ENCODE measurements at regions not wholly inside any gene's neighbourhood (a gene's known extent, or its start where the extent isn't known, plus 50 kb on each side); places are given as distances from the start of the nearest gene placed in this dataset.
A peak's percentile ranks its signal among the peaks of the same experiment; 100 is the strongest.
"Not testable (repeated sequence)": the region's sequence is repeated elsewhere in the genome, so short reads cannot be mapped to it uniquely, and the experiment has no call there.

- no peak for FAIRE-seq
- TF ChIP-seq POU2F2 (IDR thresholded peaks at IDR 0.05; ENCODE audit: low read depth, low read length) (no peak), TAF1 (IDR thresholded peaks at IDR 0.05; ENCODE audit: low read depth, low read length) (no peak), SPI1 (IDR thresholded peaks at IDR 0.05; ENCODE audit: low read depth, low read length) (no peak), POLR2AphosphoS5 (IDR thresholded peaks at IDR 0.05; ENCODE audit: low read depth, low read length) (no peak), PAX5 (IDR thresholded peaks at IDR 0.05; ENCODE audit: insufficient read depth, low read length, severe bottlenecking) (no peak), POLR2A (IDR thresholded peaks at IDR 0.05; ENCODE audit: low read depth, low read length) (no peak)
These were observed 258.3 kb downstream of the SRGAP2C start for GRCh38 chr1:121443001-121443540.

GRCh38 chr1:121444096-121444495 is 259.3 kb downstream of the SRGAP2C start:
- no peak for FAIRE-seq
- DNase-seq (ENCODE audit: insufficient read length, low spot score) = no peak
- TF ChIP-seq POU2F2 (IDR thresholded peaks at IDR 0.05; ENCODE audit: low read depth, low read length) (no peak), PAX5 (IDR thresholded peaks at IDR 0.05; ENCODE audit: insufficient read depth, low read length, severe bottlenecking) (no peak), SPI1 (IDR thresholded peaks at IDR 0.05; ENCODE audit: low read depth, low read length) (no peak), TAF1 (IDR thresholded peaks at IDR 0.05; ENCODE audit: low read depth, low read length) (no peak), POLR2AphosphoS5 (IDR thresholded peaks at IDR 0.05; ENCODE audit: low read depth, low read length) (no peak), POLR2A (IDR thresholded peaks at IDR 0.05; ENCODE audit: low read depth, low read length) (no peak)

More at GRCh38 chr1:121443001-121443540, 258.3 kb downstream of the SRGAP2C start:
- DNase-seq (ENCODE audit: insufficient read length, low spot score) = no peak

GRCh38 chr1:121445679-121446078 is 260.9 kb downstream of the SRGAP2C start:
- DNase-seq (ENCODE audit: insufficient read length, low spot score) (no peak), FAIRE-seq (no peak)
- no peak for TF ChIP-seq TAF1 (IDR thresholded peaks at IDR 0.05; ENCODE audit: low read depth, low read length)
- TF ChIP-seq SPI1 (IDR thresholded peaks at IDR 0.05; ENCODE audit: low read depth, low read length) = no peak
- no peak for TF ChIP-seq POU2F2 (IDR thresholded peaks at IDR 0.05; ENCODE audit: low read depth, low read length)
- no peak for TF ChIP-seq PAX5 (IDR thresholded peaks at IDR 0.05; ENCODE audit: insufficient read depth, low read length, severe bottlenecking)
- no peak for TF ChIP-seq POLR2AphosphoS5 (IDR thresholded peaks at IDR 0.05; ENCODE audit: low read depth, low read length)
- TF ChIP-seq POLR2A (IDR thresholded peaks at IDR 0.05; ENCODE audit: low read depth, low read length) = no peak

- FAIRE-seq = not testable (repeated sequence)
These were observed 262.6 kb downstream of the SRGAP2C start for GRCh38 chr1:121447280-121447923.

GRCh38 chr1:121448064-121448463 is 263.3 kb downstream of the SRGAP2C start:
- not testable (repeated sequence) for DNase-seq (ENCODE audit: insufficient read length, low spot score); FAIRE-seq

More at GRCh38 chr1:121447280-121447923, 262.6 kb downstream of the SRGAP2C start:
- DNase-seq (ENCODE audit: insufficient read length, low spot score) = not testable (repeated sequence)

- FAIRE-seq = no peak
- TF ChIP-seq POU2F2 (IDR thresholded peaks at IDR 0.05; ENCODE audit: low read depth, low read length) = no peak
- TF ChIP-seq SPI1 (IDR thresholded peaks at IDR 0.05; ENCODE audit: low read depth, low read length) = no peak
- TF ChIP-seq POLR2A (IDR thresholded peaks at IDR 0.05; ENCODE audit: low read depth, low read length) = no peak
- no peak for TF ChIP-seq TAF1 (IDR thresholded peaks at IDR 0.05; ENCODE audit: low read depth, low read length)
- TF ChIP-seq POLR2AphosphoS5 (IDR thresholded peaks at IDR 0.05; ENCODE audit: low read depth, low read length) = no peak
- TF ChIP-seq PAX5 (IDR thresholded peaks at IDR 0.05; ENCODE audit: insufficient read depth, low read length, severe bottlenecking) = no peak
- no peak for DNase-seq (ENCODE audit: insufficient read length, low spot score)
These were observed 264.1 kb downstream of the SRGAP2C start for GRCh38 chr1:121448851-121449250.

- no peak for TF ChIP-seq SPI1 (IDR thresholded peaks at IDR 0.05; ENCODE audit: low read depth, low read length)
- TF ChIP-seq TAF1 (IDR thresholded peaks at IDR 0.05; ENCODE audit: low read depth, low read length) = no peak
- TF ChIP-seq PAX5 (IDR thresholded peaks at IDR 0.05; ENCODE audit: insufficient read depth, low read length, severe bottlenecking) = no peak
- no peak for TF ChIP-seq POU2F2 (IDR thresholded peaks at IDR 0.05; ENCODE audit: low read depth, low read length)
- no peak for TF ChIP-seq POLR2AphosphoS5 (IDR thresholded peaks at IDR 0.05; ENCODE audit: low read depth, low read length)
- TF ChIP-seq POLR2A (IDR thresholded peaks at IDR 0.05; ENCODE audit: low read depth, low read length) = no peak
- FAIRE-seq (no peak), DNase-seq (ENCODE audit: insufficient read length, low spot score) (no peak)
These were observed 267.7 kb downstream of the SRGAP2C start for GRCh38 chr1:121452484-121452883.

- TF ChIP-seq PAX5 (IDR thresholded peaks at IDR 0.05; ENCODE audit: insufficient read depth, low read length, severe bottlenecking) (no peak), POLR2AphosphoS5 (IDR thresholded peaks at IDR 0.05; ENCODE audit: low read depth, low read length) (no peak), POU2F2 (IDR thresholded peaks at IDR 0.05; ENCODE audit: low read depth, low read length) (no peak), SPI1 (IDR thresholded peaks at IDR 0.05; ENCODE audit: low read depth, low read length) (peak; percentile 90), TAF1 (IDR thresholded peaks at IDR 0.05; ENCODE audit: low read depth, low read length) (no peak)
- DNase-seq (ENCODE audit: insufficient read length, low spot score) (no peak), FAIRE-seq (no peak)
These were observed 273.7 kb downstream of the SRGAP2C start for GRCh38 chr1:121458291-121459048.

GRCh38 chr1:121459235-121459634 is 274.5 kb downstream of the SRGAP2C start:
- TF ChIP-seq POU2F2 (IDR thresholded peaks at IDR 0.05; ENCODE audit: low read depth, low read length) (no peak), POLR2AphosphoS5 (IDR thresholded peaks at IDR 0.05; ENCODE audit: low read depth, low read length) (no peak), SPI1 (IDR thresholded peaks at IDR 0.05; ENCODE audit: low read depth, low read length) (no peak), TAF1 (IDR thresholded peaks at IDR 0.05; ENCODE audit: low read depth, low read length) (no peak), POLR2A (IDR thresholded peaks at IDR 0.05; ENCODE audit: low read depth, low read length) (no peak), PAX5 (IDR thresholded peaks at IDR 0.05; ENCODE audit: insufficient read depth, low read length, severe bottlenecking) (no peak)
- FAIRE-seq (no peak), DNase-seq (ENCODE audit: insufficient read length, low spot score) (no peak)

GRCh38 chr1:121469395-121469794 is 284.6 kb downstream of the SRGAP2C start:
- FAIRE-seq = not testable (repeated sequence)

GRCh38 chr1:121470401-121470800 is 285.6 kb downstream of the SRGAP2C start:
- FAIRE-seq; DNase-seq (ENCODE audit: insufficient read length, low spot score): not testable (repeated sequence)

More at GRCh38 chr1:121469395-121469794, 284.6 kb downstream of the SRGAP2C start:
- DNase-seq (ENCODE audit: insufficient read length, low spot score) = not testable (repeated sequence)
